ENCODE measurements at regions not wholly inside any gene's neighbourhood (a gene's known extent, or its start where the extent isn't known, plus 50 kb on each side); places are given as distances from the start of the nearest gene placed in this dataset.

DNA sequence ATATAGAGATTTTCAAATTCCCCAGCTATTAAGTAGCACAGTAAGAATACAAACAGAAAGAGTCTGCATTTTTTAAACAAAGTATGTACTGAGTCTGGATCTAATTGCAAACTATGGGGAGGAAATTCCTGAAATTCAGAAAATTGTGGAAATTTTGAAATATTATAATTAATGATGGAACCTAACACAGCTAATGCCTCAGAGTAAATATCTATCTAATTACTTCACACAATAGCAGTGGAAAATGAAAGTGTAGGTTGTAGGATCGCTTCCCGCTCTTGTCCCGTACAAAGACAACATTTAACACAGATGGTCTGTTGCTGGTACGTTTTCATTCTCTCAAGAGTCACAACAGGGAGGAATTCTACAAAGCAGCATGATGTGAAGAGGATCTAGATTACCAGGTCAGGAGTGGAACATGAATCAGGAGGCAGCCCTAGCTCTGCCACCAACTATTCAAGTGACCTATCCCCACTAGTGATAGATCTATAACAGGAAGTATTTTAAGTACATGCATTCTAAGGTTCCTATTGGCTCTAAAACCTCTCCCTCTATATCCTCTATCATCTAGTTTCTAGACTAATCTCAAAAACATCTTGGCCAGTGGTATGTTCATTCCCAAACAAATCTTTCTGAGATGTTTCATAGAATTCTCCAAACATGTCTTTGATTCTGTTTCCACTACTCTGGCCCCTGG, 58.9 kb upstream of the GRAMD2B start:
- Mint-ChIP-seq H3K9me3 (no peaks in the 10 kb centered on the region), H3K27me3 (peaks cover 19% of the 10 kb centered on the region), H3K4me3 (no peak overlapping the region), H3K4me1 (no peaks in the 10 kb centered on the region), H3K27ac (no peak overlapping the region), H3K36me3 (no peaks in the 10 kb centered on the region)
- H3K4me3 ChIP-seq (ENCODE audit: low read depth, low read length) = no peak overlapping the region
- DNase-seq = no peak
- ATAC-seq (ENCODE audit: low read depth in 2 of 2) = no peak
- H3K9me3 ChIP-seq (ENCODE audit: control insufficient read depth in 2 of 2, low read length in 2 of 2) = no peaks in the 10 kb centered on the region
- H3K4me1 ChIP-seq (ENCODE audit: control insufficient read depth, insufficient read depth, low read length, poor library complexity, severe bottlenecking) = no peaks in the 10 kb centered on the region
- H3K27me3 ChIP-seq (ENCODE audit: control insufficient read depth, insufficient read depth, low read length) = peaks cover 14% of the 10 kb centered on the region
- H3K27ac ChIP-seq (ENCODE audit: insufficient read depth, low read length, poor library complexity, severe bottlenecking) = no peak overlapping the region
- no peaks in the 10 kb centered on the region for H3K36me3 ChIP-seq (ENCODE audit: control insufficient read depth, insufficient read depth, low read length)

DNA sequence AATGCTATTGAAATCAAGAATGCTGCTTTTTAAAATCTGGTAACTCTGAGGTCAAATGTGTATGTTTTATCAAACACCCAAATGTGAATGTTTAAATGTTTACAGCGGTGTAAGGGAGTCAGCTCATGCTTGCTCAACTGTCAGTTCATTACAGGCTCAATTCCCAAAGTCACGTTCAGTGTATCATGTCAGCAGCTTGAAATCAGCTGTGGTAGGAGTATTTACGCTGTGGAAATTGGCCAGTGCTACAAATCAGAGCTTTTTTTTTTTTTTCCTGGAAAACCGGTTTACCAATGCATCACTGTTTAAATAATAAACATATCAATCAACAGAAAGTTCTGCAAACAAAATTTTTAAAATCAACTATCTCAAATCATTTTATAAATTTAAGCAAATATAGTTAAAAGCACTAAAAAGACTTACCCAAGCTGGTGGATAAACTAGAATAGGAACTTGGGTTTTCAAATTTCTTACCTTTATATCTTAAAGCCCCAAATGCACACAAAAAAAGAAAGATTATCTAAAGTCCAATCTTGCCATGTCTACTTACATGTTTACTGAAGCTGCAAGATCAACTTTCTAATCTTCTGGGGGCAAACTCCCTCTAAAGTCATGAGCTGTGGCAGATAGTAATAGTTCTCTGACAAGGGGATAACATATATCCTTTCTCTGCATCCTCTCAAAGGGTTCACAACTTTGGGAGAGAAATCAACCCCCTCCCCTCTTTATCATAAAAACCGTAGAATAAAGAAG, 57.6 kb upstream of the GRAMD2B start:
- DNase-seq (no peak), ATAC-seq (ENCODE audit: low read depth in 2 of 2) (no peak)
- H3K4me3 Mint-ChIP-seq = no peak overlapping the region
- H3K27me3 ChIP-seq (ENCODE audit: control insufficient read depth, insufficient read depth, low read length) = peaks cover 7% of the 10 kb centered on the region
- no peaks in the 10 kb centered on the region for H3K36me3 ChIP-seq (ENCODE audit: control insufficient read depth, insufficient read depth, low read length)
- no peaks in the 10 kb centered on the region for H3K4me1 Mint-ChIP-seq
- H3K36me3 Mint-ChIP-seq = no peaks in the 10 kb centered on the region
- H3K27ac Mint-ChIP-seq = no peak overlapping the region
- no peaks in the 10 kb centered on the region for H3K9me3 Mint-ChIP-seq
- H3K27ac ChIP-seq (ENCODE audit: insufficient read depth, low read length, poor library complexity, severe bottlenecking) = no peak overlapping the region
- no peaks in the 10 kb centered on the region for H3K4me1 ChIP-seq (ENCODE audit: control insufficient read depth, insufficient read depth, low read length, poor library complexity, severe bottlenecking)
- H3K27me3 Mint-ChIP-seq = peaks cover 13% of the 10 kb centered on the region
- H3K9me3 ChIP-seq (ENCODE audit: control insufficient read depth in 2 of 2, low read length in 2 of 2) = no peaks in the 10 kb centered on the region
- no peak overlapping the region for H3K4me3 ChIP-seq (ENCODE audit: low read depth, low read length)

DNA sequence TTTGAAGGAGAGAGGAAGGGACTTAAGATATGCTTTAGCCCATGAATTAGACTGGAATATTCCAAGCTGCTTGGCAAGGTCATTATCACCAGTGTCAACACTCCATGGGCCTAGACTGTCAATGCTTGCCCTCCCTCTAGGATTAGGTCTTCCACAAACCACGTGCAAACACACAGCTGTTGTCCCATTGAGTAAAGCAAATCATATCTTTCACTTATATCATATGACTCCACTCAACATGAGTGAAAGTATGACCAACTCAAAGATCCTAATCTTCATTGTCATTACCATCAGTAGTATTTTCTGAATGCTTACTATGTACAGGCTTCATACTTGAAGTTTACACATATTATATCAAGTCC, 57.0 kb upstream of the GRAMD2B start:
- Mint-ChIP-seq H3K4me1 (no peaks in the 10 kb centered on the region), H3K27me3 (peaks cover 9% of the 10 kb centered on the region), H3K4me3 (no peak overlapping the region), H3K27ac (no peak overlapping the region), H3K36me3 (no peaks in the 10 kb centered on the region), H3K9me3 (no peaks in the 10 kb centered on the region)
- H3K4me1 ChIP-seq (ENCODE audit: control insufficient read depth, insufficient read depth, low read length, poor library complexity, severe bottlenecking) = no peaks in the 10 kb centered on the region
- H3K27ac ChIP-seq (ENCODE audit: insufficient read depth, low read length, poor library complexity, severe bottlenecking) = no peak overlapping the region
- H3K27me3 ChIP-seq (ENCODE audit: control insufficient read depth, insufficient read depth, low read length) = peaks cover 7% of the 10 kb centered on the region
- DNase-seq = no peak
- no peaks in the 10 kb centered on the region for H3K9me3 ChIP-seq (ENCODE audit: control insufficient read depth in 2 of 2, low read length in 2 of 2)
- no peak overlapping the region for H3K4me3 ChIP-seq (ENCODE audit: low read depth, low read length)
- H3K36me3 ChIP-seq (ENCODE audit: control insufficient read depth, insufficient read depth, low read length) = no peaks in the 10 kb centered on the region
- no peak for ATAC-seq (ENCODE audit: low read depth in 2 of 2)

DNA sequence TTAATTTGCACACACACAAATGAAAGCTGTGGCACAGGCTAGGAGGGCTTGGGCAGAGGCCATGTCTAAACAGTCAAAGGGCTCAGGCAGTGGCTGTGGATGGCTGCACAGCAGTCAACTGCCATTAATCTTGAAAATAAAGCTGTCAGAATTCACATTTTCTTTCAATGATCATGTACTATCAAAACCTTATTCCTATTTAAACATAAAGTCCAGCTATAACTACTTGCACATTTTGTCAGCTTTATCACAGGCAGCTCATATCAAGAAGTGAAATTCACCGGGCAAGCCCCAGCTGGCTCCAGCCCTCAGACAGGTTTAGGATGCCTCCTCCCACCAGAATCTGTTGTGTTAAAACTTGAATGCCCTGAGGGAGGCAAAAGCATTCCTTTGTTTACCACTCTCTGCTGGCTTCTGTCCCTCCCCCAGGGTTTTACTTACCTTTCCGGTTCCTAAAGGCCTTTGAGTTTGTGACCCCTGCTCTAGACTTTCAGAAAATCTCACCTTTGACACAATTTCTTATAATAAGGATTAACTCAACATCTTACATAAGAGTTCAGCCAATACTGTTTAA, 54.9 kb upstream of the GRAMD2B start:
- H3K4me3 ChIP-seq (ENCODE audit: low read depth, low read length) = no peak overlapping the region
- DNase-seq (no peak), ATAC-seq (ENCODE audit: low read depth in 2 of 2) (no peak)
- no peaks in the 10 kb centered on the region for H3K9me3 ChIP-seq (ENCODE audit: control insufficient read depth in 2 of 2, low read length in 2 of 2)
- H3K27me3 ChIP-seq (ENCODE audit: control insufficient read depth, insufficient read depth, low read length) = peaks cover under 1% of the 10 kb centered on the region
- no peaks in the 10 kb centered on the region for H3K4me1 Mint-ChIP-seq
- no peak overlapping the region for H3K4me3 Mint-ChIP-seq
- H3K36me3 Mint-ChIP-seq = no peaks in the 10 kb centered on the region
- H3K27ac Mint-ChIP-seq = no peak overlapping the region
- no peaks in the 10 kb centered on the region for H3K9me3 Mint-ChIP-seq
- H3K27ac ChIP-seq (ENCODE audit: insufficient read depth, low read length, poor library complexity, severe bottlenecking) = no peak overlapping the region
- H3K36me3 ChIP-seq (ENCODE audit: control insufficient read depth, insufficient read depth, low read length) = no peaks in the 10 kb centered on the region
- no peaks in the 10 kb centered on the region for H3K4me1 ChIP-seq (ENCODE audit: control insufficient read depth, insufficient read depth, low read length, poor library complexity, severe bottlenecking)
- peaks cover 5% of the 10 kb centered on the region for H3K27me3 Mint-ChIP-seq

DNA sequence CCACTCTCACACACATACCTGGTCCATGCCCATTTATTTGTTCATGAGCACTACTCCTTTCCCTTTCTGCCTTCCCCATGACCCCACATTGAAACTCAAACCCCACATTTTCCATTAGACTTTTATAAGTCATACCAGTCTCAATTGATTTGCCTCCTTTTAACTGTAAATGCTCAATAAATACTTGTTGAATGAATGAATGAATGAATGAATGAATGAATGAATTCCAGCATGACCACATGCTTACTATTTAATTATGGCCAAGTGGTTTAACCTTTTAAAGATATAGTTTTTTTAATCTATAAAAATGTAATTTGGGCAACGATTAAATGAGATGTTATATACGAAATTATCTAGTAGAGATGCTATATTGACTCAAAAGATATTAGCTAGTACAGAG, 54.1 kb upstream of the GRAMD2B start:
- Histone ChIP-seq H3K27ac (ENCODE audit: insufficient read depth, low read length, poor library complexity, severe bottlenecking) (no peak overlapping the region), H3K36me3 (ENCODE audit: control insufficient read depth, insufficient read depth, low read length) (no peaks in the 10 kb centered on the region), H3K4me3 (ENCODE audit: low read depth, low read length) (no peak overlapping the region), H3K27me3 (ENCODE audit: control insufficient read depth, insufficient read depth, low read length) (no peaks in the 10 kb centered on the region), H3K9me3 (ENCODE audit: control insufficient read depth in 2 of 2, low read length in 2 of 2) (no peaks in the 10 kb centered on the region), H3K4me1 (ENCODE audit: control insufficient read depth, insufficient read depth, low read length, poor library complexity, severe bottlenecking) (peaks cover 7% of the 10 kb centered on the region)
- Mint-ChIP-seq H3K27ac (no peak overlapping the region), H3K27me3 (no peaks in the 10 kb centered on the region), H3K4me3 (no peak overlapping the region), H3K36me3 (no peaks in the 10 kb centered on the region), H3K4me1 (peaks cover 0 to 7% (median 6%) of the 10 kb centered on the region in 4 donors), H3K9me3 (no peaks in the 10 kb centered on the region)
- DNase-seq = no peak
- ATAC-seq (ENCODE audit: low read depth in 2 of 2) = no peak

DNA sequence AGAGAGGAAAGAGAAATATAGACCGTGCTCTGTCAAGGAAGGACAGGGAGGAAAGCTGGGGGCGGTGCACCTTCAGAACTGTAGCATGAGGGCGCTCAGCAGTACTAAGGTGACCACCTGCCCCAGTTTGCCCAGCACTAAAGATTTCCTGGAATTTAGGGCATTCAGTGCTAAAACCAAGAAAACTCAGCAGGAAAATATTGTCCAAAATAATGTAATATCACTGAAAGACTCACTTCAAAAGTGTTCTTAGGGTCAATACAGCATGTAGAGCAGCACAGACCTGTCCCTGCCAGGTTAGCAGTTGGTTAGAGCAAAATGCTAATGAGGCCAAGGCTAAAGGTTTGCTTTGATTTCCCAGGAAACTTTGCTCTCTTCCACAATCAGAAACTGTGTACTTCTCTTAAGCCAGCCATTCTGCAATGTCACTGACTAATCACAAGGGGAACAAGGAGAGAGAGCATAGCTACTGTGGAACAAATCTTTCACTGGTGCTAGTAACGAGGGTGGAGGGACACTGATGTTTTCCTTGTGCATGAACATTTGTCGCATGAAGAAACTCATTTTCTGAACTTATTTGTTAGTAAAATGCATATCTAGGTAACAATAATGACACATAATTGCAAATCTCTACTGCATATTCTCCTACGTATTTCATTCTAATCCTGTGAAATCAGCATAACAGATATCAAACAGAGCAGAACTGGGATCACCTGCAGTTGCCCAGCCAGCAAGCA, 53.0 kb upstream of the GRAMD2B start:
- Mint-ChIP-seq H3K27ac (no peak overlapping the region), H3K4me1 (peaks cover 0 to 13% (median 7%) of the 10 kb centered on the region in 4 donors), H3K9me3 (no peaks in the 10 kb centered on the region), H3K4me3 (no peak overlapping the region), H3K36me3 (no peaks in the 10 kb centered on the region), H3K27me3 (no peaks in the 10 kb centered on the region)
- ATAC-seq (ENCODE audit: low read depth in 2 of 2) (no peak), DNase-seq (no peak)
- no peak overlapping the region for H3K27ac ChIP-seq (ENCODE audit: insufficient read depth, low read length, poor library complexity, severe bottlenecking)
- no peaks in the 10 kb centered on the region for H3K9me3 ChIP-seq (ENCODE audit: control insufficient read depth in 2 of 2, low read length in 2 of 2)
- H3K27me3 ChIP-seq (ENCODE audit: control insufficient read depth, insufficient read depth, low read length) = no peaks in the 10 kb centered on the region
- peaks cover 7% of the 10 kb centered on the region for H3K4me1 ChIP-seq (ENCODE audit: control insufficient read depth, insufficient read depth, low read length, poor library complexity, severe bottlenecking)
- H3K4me3 ChIP-seq (ENCODE audit: low read depth, low read length) = no peak overlapping the region
- H3K36me3 ChIP-seq (ENCODE audit: control insufficient read depth, insufficient read depth, low read length) = no peaks in the 10 kb centered on the region

DNA sequence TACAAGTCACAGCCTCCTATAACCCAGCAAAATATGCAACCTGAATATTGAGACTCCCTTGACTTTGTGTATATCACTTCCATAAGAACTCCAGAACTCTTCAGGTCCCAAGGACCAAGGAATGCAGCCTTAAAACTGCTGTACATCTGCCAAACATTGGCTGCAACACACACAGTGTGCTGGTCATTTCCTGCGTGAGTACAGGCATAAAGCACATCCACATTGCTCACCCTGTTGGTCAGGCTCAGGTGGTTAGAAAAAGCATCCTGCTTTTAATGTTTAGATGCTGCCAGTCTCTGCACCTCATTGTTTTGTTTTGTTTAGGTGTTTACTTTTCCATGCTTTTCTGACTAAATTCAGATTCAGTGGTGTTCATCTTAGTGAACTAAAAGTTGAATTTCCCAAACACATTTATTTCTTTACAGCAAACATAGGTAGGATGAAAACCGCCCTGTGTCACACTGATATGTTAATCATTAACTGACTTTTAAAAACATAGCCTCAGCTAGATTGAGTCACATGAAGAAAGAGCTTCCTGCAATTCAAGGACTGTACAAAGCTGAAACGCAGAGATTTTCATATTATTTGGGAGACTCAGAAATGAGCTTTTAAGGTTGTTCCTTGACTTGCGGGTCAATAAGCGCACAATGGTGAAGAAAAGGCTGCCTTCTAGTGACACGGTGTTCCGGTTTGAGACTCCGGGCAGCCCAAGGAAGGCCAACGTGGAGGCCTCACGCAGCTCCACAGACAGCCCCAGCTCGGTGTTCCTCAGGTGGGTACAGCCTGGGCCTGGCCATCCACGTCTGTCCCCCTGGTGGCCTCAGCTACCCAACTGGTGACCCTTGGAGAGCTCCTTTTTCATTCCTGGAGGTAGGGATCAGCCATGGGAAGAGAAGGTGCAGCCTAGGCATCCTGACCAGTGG, 52.2 kb upstream of the GRAMD2B start:
- no peaks in the 10 kb centered on the region for H3K36me3 Mint-ChIP-seq
- ATAC-seq (ENCODE audit: low read depth in 2 of 2) (peak in 1 of 2 donors; percentile 7), DNase-seq (no peak)
- peaks cover 7% of the 10 kb centered on the region for H3K4me1 ChIP-seq (ENCODE audit: control insufficient read depth, insufficient read depth, low read length, poor library complexity, severe bottlenecking)
- no peaks in the 10 kb centered on the region for H3K9me3 ChIP-seq (ENCODE audit: control insufficient read depth in 2 of 2, low read length in 2 of 2)
- no peaks in the 10 kb centered on the region for H3K27me3 Mint-ChIP-seq
- H3K36me3 ChIP-seq (ENCODE audit: control insufficient read depth, insufficient read depth, low read length) = no peaks in the 10 kb centered on the region
- peaks cover 0 to 1% (median 0%) of the 10 kb centered on the region in 7 donors for H3K9me3 Mint-ChIP-seq
- peaks cover 0 to 13% (median 7%) of the 10 kb centered on the region in 4 donors for H3K4me1 Mint-ChIP-seq
- H3K4me3 ChIP-seq (ENCODE audit: low read depth, low read length) = no peak overlapping the region
- no peaks in the 10 kb centered on the region for H3K27me3 ChIP-seq (ENCODE audit: control insufficient read depth, insufficient read depth, low read length)
- no peak overlapping the region for H3K4me3 Mint-ChIP-seq
- H3K27ac ChIP-seq (ENCODE audit: insufficient read depth, low read length, poor library complexity, severe bottlenecking) = no peak overlapping the region
- H3K27ac Mint-ChIP-seq = no peak overlapping the region
